Cerebellar cortex (tissue), 1 donor: ENCODE measurements at regions not wholly inside any gene's neighbourhood (a gene's known extent, or its start where the extent isn't known, plus 50 kb on each side); places are given as distances from the start of the nearest gene placed in this dataset.

Source experiments
- DNase-seq: peaks from one replicate; pipeline ENCODE4 v3.0.0-alpha.2; 2015; ENCODE audit warnings: low spot score

DNA sequence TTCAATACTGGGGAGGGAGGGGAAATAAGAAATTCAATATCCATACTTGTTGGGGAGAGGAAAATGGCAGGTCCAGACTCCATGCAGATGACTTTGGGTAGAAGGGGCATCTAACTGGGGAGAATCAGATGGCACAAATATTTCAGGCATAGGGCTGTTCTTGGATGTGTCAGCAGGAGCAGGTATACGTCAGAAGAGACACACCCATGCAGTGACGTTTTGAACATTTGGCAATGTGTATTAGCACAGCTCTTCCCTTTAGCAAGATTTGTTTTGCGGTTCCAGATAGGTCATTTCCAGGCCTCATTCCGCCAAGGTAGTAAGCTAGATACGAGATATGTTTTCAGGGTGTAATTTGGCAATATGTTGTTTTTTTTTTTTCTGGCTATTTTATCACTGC lies 187.2 kb upstream of the CDH10 start:
- no peak for DNase-seq

DNA sequence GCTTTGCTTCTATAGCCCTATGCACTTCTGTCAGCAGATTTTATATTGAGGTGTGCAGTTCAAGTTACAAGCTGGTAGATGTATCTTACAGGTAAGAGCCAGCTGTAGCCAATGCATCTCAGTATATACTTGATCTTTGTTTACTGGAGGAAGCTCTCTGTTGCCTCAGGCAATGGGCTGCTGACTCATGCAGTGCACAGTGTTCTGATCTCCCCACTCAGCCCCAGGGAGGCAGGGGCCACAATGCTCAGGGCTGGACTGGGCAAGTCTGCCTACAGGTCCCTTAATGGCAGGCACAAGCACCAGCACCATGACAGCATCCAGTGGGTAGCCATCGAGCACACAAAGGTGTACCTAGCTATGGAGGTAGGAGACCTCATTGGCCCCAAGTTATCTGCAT lies 178.8 kb upstream of the CDH10 start:
- DNase-seq = no peak

DNA sequence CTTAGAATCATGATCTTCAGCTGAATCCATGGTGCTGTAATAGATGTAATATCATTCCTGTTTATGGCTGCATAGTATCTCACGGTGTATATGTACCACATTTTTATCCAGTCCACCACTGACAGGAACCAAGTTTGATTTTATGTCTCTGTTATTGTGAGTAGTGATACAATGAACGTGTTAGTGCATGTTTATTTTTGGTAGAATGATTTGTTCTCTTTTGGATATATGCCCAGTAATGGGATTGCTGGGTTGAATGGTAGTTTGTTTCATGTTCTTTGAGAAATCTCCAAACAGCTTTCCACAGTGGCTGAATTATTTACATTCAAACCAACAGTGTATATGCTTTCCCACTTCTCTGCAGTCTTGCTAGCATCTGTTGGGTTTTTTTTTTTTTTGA lies 175.1 kb upstream of the CDH10 start:
- DNase-seq = no peak

DNA sequence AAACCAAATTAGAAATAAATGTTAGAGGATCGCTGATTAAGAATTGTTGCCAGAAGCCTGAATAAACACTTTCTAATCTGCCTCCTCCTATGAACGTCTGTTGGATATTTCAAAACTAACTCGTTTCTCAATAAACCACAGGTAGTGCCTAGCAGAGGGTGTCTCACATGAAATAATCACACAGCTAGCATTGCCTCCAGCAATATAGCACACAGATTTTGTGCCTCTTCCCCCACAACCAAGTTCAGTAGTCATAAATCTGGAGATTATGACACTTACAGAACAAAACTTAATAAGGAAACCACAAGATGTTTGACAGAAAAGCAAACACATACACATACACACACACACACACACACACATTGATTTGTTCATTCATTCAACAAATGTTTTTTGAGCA lies 173.2 kb upstream of the CDH10 start:
- DNase-seq = no peak

DNA sequence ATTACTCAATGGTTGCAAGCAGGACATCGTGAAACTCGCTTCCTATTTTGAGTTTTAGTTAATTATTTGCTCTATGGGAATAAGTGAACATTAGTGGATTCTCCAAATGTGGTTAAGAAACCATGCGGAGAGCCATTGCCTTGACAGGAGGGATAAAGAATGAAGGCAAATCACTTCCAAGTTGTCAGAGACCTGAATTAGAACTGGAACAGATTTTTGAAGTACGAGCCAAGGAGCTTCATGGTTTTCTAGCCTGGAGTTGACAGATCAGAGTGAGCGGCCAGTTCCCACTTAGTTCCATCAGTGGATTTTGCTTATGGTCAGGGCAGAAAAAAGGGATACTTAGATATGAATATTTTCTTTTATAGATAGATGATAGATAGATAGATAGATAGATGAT lies 171.4 kb upstream of the CDH10 start:
- DNase-seq = peak; percentile 84

DNA sequence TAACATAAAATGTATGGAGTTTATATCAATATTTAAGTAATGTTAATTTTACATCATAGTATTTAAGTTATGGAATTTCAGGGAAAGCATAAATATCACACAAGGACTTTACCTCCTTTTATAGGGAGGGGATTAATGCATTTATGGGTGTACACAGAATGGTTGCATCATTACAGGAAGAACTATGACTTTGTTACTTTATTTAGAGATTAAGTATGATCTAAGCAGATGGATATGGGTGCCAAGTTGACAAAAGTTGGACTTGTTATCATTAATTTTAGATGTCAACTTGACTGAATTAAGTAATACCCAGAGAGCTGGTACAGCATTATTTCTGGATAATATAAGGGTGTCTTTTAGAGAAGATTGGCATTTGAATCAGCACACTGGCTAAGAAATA lies 160.5 kb upstream of the CDH10 start:
- DNase-seq = no peak

DNA sequence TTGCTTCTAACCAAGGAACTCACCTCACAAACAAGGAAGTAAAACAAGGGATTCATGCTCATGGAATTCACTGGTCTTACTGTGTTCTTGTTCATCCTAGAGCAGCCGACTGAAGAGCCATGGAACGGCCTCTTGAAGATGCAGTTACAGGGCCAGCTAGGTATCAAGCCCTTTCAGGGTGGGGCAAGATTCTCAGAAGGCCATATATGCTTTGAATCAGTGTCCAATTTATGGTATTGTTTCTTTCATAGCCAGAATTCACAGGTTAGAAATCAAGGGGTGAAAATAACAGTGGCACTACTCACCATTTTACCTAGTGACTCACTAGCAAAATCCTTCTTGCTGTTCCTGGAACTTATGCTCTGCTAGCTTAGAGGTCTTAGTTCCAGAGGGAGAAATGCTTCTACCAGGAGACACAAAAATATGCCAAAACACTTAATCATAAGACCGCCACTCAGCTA lies 159.5 kb upstream of the CDH10 start:
- no peak for DNase-seq

DNA sequence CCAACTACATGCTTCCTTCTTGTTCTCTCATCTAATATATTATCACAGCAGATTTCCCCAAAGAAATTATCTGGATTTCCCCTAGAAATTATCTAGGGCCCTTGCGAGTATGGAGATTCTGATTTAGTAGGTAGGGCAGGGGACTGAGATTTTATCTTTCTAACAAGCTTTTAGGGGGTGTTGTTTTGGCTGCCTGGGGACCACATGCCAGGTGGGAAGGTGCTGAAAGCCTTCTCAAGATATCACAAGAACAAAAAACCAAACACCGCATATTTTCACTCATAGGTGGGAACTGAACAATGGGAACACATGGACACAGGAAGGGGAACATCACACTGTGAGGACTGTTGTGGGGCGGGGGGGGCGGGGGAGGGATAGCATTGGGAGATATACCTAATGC lies 146.5 kb upstream of the CDH10 start:
- no peak for DNase-seq

DNA sequence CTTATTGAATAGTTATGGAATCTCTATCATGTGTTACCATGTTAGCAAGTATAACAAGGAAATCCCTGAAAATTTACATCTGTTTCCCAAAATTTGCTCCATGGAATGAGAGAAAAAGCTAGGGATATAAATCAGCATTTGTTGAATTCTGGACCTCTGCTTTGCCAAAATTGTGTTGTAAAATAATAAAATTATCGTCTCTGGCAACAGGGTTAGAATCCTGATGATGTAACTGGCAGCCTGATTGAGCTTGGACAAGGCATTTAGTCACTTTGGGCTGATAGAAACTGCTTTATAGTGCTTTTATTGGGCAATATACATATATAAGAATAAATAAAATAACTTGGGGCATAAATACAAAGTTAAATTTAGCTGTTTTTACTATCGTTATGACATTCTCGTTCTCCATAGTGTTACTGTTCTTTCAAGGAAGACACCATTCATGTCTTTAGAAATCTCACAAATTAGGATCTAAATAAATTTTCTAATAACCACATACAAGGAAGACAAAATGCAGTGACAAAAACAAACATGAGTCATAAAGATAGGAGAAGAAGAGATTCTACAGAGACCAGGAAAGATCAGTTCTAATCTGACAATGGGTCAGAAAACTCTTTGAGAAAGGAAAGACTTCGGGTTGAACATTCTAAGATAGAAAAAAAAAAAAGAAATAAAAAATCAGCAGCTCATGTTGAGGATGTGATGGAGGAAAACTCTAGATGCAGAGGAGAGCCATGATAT lies 145.0 kb upstream of the CDH10 start:
- DNase-seq = no peak

DNA sequence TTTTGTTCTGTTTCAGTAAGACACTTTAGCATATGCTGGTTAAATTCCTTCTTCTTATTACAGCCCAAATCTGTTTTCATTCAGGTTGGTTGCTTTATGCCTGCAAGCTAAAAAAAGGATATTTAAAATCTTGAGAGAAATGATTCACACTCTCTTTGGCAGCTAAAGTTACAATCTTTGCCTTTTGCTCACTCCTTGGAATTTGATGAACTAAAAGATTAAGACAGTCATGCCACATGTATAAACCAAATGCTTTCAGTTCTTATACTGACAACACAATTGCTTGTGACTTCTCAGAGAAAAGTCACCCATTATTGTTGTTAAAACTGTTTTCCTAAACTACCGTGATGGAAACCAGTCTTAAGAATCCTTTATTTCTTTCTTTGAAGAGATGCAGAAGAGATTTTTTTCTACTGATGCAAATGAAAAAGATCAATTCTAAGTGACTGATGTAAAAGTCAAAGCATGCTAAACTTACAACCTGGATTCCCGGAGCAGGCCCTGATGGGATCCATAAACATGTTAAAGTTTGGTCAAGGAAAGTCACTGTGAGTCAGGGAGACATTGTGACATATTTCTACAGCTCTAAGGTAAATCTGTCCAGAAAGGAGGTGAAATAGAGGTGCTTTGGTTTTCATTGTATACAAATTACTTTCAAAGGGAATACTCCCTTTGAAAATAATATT lies 144.2 kb upstream of the CDH10 start:
- no peak for DNase-seq

DNA sequence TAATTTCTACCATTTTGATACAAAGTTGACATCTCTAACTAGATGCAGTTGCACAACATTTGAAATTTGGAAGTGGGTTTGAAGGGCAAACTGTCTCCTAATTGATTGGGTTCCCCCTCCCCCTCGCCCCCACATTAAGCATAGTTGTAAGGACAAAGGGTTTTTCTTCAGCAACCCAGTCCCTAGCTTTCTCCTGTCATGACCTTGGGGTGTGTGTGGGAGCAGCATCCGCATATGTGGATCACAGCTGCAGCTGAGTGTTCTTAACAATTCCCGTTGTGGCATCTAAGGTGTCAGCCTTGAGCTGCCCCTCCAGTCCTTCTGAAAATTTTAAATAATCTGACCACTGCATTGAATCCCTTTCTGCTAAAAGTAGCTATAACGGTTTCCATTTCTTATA lies 141.3 kb upstream of the CDH10 start:
- no peak for DNase-seq

DNA sequence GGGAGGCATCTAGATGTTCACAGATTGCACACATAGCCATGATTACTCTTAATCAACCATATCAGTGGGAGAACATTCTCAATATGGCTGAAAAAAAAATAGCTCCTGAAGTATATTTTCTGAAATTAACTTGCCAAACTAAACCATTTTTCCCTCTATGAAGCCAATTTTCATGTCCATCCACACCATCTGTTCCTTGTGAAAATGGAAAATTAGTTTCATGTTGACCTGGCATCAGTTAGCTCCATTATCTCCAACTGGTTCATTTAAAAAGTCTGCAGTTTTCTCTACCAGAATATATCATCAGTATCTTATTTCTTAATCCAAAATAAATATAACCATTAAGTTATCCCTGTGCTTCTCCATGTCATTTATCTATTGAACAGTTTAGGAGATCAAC lies 138.8 kb upstream of the CDH10 start:
- peak; percentile 76 for DNase-seq

DNA sequence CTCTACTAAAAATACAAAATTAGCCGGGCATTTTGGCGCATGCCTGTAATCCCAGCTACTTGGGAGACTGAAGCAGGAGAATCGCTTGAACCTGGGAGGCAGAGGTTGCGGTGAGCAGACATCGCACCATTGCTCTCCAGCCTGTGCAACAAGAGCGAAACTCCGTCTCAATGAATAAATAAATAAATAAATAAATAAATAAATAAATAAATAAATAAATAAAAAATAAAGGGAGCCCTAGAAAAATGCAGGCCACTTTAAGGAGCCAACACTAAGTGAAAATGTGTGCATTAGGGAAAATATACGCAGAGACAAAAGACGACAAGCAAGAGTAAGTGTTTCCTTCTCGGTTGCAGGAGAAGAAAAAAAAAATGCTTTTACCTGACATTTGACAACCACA lies 132.6 kb upstream of the CDH10 start:
- DNase-seq = no peak

DNA sequence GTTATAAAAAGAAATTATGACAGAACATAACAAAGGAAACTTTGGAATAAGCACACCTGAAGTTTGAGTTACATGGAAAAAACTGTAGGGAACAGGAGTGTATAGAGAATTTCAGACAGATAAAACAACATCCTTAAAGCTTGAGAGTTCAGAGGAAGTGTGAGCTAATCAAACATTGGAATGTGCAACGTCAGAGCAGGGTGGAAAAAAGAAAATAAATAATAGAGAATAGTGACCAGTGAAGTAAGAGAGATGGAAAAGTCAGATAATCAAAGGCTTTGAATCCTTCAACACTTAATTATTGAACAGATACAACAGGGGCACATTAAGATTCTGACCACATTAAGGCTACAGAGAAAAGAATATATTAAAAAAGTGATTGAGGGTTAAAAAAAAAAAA lies 128.5 kb upstream of the CDH10 start:
- no peak for DNase-seq

DNA sequence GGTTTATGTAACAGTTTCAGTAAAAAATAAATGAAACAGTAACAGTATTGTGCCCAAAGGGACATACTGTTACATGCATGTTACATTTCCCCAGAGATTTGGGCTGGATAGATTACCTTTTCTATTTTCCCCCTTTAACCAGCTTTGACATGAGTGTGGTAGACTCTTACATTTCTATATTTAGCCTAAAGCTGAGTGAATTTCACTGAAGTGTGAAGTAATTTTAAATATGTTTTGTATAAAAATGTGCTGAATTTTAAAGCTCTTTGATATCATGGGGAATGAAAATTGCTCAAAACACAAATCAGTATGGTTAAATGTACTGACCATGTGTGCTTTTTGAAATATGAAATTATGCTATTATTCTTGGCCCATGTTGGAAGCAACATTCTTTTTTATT lies 122.3 kb upstream of the CDH10 start:
- DNase-seq = no peak

DNA sequence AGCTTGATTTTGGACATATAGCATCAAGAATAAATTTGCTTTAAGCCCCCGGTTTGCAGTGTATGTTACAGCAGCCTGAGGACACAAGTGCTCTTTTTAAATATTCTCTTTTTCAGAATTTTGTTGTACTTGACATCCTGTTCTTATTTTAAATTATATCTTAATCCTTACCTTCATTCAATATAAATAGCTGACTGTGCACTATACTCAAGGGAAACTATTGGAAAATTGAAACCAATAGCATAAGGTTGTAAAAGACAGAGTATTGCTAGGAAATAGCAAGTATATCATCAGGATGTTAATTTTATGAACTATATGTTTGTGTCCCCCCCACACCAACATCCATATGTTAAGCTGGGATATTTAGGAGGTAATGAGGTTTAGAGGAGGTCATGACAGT lies 120.4 kb upstream of the CDH10 start:
- no peak for DNase-seq

DNA sequence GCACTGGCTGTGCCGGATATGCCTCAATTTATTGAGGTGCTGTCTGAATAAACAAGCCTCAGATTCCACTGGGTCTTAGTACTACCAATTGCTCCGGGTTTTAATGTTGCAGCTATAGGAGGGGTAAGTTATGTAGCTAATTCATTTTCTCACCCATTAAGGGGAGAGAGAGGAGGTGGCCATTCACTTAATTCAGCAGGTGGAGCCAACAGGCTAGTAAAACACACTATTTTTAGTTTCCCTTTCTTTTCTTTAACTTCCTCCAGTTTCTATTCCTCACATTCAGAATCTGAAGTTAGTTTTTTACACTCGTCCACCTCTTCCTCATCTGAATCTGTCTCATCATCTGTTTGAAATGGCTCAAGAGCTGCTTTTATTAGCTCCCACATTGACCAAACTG lies 105.6 kb upstream of the CDH10 start:
- DNase-seq = no peak

DNA sequence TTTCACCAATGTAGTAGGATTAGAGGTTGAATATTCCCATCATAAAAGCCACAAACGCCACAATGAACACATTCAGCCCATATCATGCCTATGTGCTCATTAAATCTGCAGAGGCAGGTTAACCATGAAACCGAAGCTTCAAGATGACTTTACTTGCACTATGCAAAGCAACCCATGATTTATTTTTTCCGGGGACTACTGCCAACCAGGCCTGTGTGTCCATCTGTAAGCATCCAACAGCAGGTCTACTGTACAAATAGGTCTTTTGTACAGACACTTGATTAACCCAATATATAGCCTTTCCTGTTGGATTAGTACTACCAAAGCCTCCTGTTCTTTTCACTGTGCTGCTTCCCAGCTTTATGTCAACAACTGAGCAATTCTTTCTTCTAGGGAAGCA lies 104.9 kb upstream of the CDH10 start:
- no peak for DNase-seq

DNA sequence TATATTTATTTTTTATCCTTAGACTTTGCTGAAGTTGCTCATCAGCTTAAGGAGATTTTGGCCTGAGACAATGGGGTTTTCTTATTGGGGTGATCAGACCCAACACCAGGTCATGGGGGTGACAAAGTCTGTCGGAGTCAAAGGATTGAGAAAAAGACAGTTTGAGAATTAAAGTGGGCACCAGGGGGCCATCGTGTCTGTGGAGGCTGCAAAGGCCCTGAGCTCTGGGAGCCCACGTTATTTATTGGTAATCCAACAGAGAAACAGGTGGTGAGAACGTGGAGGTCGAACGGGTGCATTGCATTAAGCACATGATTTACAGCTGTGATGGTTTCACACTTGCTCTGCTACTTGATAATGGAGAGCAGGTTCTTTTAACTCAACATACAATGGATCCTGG lies 102.5 kb upstream of the CDH10 start:
- no peak for DNase-seq

DNA sequence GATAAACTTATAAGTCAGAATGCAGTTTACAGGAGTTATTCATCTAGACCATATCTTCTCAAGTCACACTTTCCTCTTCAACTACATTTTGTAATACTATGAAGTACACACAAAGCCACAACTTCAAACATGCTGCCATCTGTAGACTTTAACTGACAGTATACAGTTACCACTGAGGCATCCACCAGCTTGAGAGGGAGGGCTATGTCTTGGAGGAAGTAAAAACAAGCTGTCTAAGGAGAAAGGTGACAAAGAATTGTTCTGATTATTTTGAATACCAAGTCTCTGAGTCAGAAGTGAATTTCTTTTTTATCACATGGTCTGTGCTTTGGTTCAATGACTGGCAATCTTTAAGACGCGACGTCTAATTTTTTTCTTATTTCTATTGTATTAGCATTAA lies 97.6 kb upstream of the CDH10 start:
- no peak for DNase-seq

DNA sequence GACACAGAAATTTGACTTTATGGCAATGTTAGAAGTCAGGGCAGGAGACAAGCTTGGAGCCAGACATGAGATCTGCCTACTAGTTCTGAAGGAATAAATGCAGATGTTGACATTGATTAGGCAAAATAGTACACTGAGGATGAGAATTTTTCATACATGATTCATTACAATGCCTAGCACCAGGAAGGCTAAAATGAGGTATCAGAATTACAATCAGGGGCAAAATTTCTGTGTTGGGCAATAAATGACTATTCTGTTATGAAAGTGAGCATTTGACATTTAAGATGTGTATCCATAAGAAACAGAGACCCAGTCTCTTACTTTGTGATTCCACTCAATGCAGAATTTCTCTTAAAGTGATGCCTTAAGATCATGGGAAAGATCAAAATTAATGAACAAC lies 92.4 kb upstream of the CDH10 start:
- DNase-seq = no peak

DNA sequence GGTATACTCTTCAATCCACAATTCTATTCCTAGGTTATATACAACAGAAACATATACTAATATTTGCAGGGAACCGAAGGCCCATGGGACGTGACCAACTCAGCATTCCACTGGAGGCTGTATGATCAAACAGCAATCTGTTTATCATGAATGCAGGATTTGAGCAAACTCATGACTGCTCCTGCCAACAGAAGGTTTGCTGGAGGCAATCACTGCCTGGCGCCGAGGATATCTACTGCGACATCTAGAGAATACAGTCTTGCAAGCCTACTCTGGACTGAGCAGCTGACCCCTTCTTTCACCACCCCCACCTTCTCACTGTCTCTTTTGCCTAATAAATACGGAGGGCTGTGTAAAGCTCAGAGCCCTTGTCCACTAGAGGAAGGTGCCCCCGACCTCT lies 90.5 kb upstream of the CDH10 start:
- DNase-seq = no peak

DNA sequence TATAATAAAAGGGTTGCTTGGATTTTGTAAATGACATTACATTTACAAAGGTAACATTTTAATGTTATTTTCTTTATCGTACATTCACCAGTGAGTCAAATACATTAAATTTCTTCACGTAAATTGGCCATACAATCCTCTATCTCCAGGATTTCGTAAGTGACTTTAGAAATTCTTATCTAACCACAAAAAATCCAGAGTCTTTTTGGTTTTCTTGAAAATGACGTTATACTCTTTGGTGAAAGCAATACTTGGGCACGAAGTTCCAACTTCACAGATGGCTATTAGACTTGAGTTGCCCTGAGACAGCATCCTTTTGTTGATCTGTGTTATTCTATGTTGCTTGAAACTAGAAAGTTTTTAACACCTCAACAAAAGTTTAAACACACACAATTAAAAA lies 87.4 kb upstream of the CDH10 start:
- DNase-seq = no peak

DNA sequence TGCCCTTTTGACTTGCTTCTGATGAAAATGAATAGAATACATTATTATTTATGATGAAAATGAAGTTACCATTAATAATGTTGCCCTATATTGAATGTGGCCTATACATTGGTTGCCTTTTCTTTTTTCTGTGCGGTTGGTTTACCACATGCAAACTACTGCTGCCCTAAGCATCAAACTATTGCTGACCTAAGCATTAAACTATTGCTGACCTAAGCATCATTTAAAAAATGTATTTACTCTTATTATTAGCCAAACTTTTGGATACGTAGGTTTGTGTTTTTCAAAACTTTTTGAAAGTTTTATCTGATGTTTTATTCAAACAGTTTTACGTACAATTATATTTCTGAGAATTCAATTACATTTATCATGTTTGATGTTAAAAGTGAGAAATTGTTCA lies 76.0 kb upstream of the CDH10 start:
- DNase-seq = no peak
